ENCODE measurements at regions not wholly inside any gene's neighbourhood (a gene's known extent, or its start where the extent isn't known, plus 50 kb on each side); places are given as distances from the start of the nearest gene placed in this dataset.
"Not testable (repeated sequence)": the region's sequence is repeated elsewhere in the genome, so short reads cannot be mapped to it uniquely, and the experiment has no call there.

GRCh38 chr6:6830686-6831063 lies 242.2 kb downstream of the LY86 start:
- TF ChIP-seq POLR2A (IDR thresholded peaks at IDR 0.05), result not testable (repeated sequence)
- TF ChIP-seq, protein P1, sequence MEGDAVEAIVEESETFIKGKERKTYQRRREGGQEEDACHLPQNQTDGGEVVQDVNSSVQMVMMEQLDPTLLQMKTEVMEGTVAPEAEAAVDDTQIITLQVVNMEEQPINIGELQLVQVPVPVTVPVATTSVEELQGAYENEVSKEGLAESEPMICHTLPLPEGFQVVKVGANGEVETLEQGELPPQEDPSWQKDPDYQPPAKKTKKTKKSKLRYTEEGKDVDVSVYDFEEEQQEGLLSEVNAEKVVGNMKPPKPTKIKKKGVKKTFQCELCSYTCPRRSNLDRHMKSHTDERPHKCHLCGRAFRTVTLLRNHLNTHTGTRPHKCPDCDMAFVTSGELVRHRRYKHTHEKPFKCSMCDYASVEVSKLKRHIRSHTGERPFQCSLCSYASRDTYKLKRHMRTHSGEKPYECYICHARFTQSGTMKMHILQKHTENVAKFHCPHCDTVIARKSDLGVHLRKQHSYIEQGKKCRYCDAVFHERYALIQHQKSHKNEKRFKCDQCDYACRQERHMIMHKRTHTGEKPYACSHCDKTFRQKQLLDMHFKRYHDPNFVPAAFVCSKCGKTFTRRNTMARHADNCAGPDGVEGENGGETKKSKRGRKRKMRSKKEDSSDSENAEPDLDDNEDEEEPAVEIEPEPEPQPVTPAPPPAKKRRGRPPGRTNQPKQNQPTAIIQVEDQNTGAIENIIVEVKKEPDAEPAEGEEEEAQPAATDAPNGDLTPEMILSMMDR (IDR thresholded peaks at IDR 0.05), result not testable (repeated sequence)

All from body of pancreas (tissue), 4 donors.